Gastroesophageal sphincter (tissue), 4 donors: ENCODE measurements at regions not wholly inside any gene's neighbourhood (a gene's known extent, or its start where the extent isn't known, plus 50 kb on each side); places are given as distances from the start of the nearest gene placed in this dataset.

Experiments used
- ATAC-seq: fragments of 150-250 bp; one replicate; pipeline ENCODE4 v1.9.1; 2016; ENCODE audit warnings: mild to moderate bottlenecking, moderate library complexity
- H3K27ac ChIP-seq, 4 donors: fragments of 200-600 bp; sonication (generic) in 3 of 4; 1 replicate in 3 of 4; 2 replicates in 1 of 4; pipeline ENCODE4 v1.5.1; 2016 to 2019
- H3K27me3 ChIP-seq: fragments of 200-600 bp; sonication (generic); one replicate; pipeline ENCODE4 v1.5.1; 2019
- H3K36me3 ChIP-seq, 2 donors: fragments of 200-600 bp; sonication (generic); one replicate each; pipeline ENCODE4 v1.5.1; 2019; ENCODE audit warnings: control low read depth in 1 of 2
- H3K4me1 ChIP-seq, 3 donors: fragments of 200-600 bp; sonication (generic); 1 replicate in 2 of 3; 2 replicates in 1 of 3; pipeline ENCODE4 v1.5.1; 2016 to 2019; ENCODE audit warnings: control low read depth in 2 of 3
- H3K4me3 ChIP-seq, 2 donors: fragments of 200-600 bp; sonication (generic); one replicate each; pipeline ENCODE4 v1.5.1; 2019; ENCODE audit warnings: mild to moderate bottlenecking in 1 of 2, moderate library complexity in 1 of 2
- H3K9me3 ChIP-seq, 3 donors: fragments of 200-600 bp; sonication (generic); one replicate each; pipeline ENCODE4 v1.5.1; 2017 to 2019; ENCODE audit warnings: control low read depth in 2 of 3
- EP300 ChIP-seq: sonication (generic); formaldehyde crosslinking; IDR thresholded peaks from one replicate; pipeline ENCODE4 v1.6.1; 2017; ENCODE audit warnings: antibody characterized with exemption, mild to moderate bottlenecking
- POLR2A ChIP-seq, 2 donors: fragments of 450-650 bp; IDR thresholded peaks; one replicate each; pipeline ENCODE4 v1.6.1; 2017; ENCODE audit warnings: antibody characterized with exemption in 2 of 2, mild to moderate bottlenecking in 2 of 2, moderate library complexity in 1 of 2
- POLR2AphosphoS5 ChIP-seq: sonication (generic); formaldehyde crosslinking; IDR thresholded peaks from one replicate; pipeline ENCODE4 v1.6.1; 2017; ENCODE audit warnings: antibody characterized with exemption
- WGBS, 2 donors: methylation state at CpG; one replicate each; pipeline ENCODE4 v1.1.5; 2018; ENCODE audit warnings: low coverage in 1 of 2; 5-methylcytosine and 5-hydroxymethylcytosine counted together
- TF ChIP-seq, protein P1 (sequence below), 4 experiments: fragments of 200-600 bp in 2 of 4; fragments of 450-650 bp in 2 of 4; sonication (generic) in 1 of 4; IDR thresholded peaks; one replicate each; pipeline ENCODE4 v1.5.1; 2017 to 2019; ENCODE audit warnings: antibody characterized with exemption in 4 of 4, mild to moderate bottlenecking in 2 of 4, moderate library complexity in 2 of 4

GRCh38 chr2:220673151-220673874 lies 898.8 kb downstream of the EPHA4 start:
- ATAC-seq: no peak

GRCh38 chr2:220674033-220674432 lies 898.1 kb downstream of the EPHA4 start:
- TF ChIP-seq POLR2AphosphoS5 (no peak), EP300 (no peak), POLR2A (IDR thresholded peaks at IDR 0.05) (no peak)
- TF ChIP-seq, protein P1, sequence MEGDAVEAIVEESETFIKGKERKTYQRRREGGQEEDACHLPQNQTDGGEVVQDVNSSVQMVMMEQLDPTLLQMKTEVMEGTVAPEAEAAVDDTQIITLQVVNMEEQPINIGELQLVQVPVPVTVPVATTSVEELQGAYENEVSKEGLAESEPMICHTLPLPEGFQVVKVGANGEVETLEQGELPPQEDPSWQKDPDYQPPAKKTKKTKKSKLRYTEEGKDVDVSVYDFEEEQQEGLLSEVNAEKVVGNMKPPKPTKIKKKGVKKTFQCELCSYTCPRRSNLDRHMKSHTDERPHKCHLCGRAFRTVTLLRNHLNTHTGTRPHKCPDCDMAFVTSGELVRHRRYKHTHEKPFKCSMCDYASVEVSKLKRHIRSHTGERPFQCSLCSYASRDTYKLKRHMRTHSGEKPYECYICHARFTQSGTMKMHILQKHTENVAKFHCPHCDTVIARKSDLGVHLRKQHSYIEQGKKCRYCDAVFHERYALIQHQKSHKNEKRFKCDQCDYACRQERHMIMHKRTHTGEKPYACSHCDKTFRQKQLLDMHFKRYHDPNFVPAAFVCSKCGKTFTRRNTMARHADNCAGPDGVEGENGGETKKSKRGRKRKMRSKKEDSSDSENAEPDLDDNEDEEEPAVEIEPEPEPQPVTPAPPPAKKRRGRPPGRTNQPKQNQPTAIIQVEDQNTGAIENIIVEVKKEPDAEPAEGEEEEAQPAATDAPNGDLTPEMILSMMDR (IDR thresholded peaks at IDR 0.05): no peak

More at GRCh38 chr2:220673151-220673874, 898.8 kb downstream of the EPHA4 start:
- no peaks in the 10 kb centered on the region for H3K36me3 ChIP-seq
- no peak for TF ChIP-seq POLR2AphosphoS5
- no peak for TF ChIP-seq EP300
- TF ChIP-seq, protein P1 (IDR thresholded peaks at IDR 0.05): no peak
- TF ChIP-seq POLR2A (IDR thresholded peaks at IDR 0.05): no peak
- WGBS, 2 donors: 91 to 95% methylated on average over 7 of the region's 7 CpGs
- H3K27me3 ChIP-seq: no peaks in the 10 kb centered on the region
- H3K9me3 ChIP-seq: no peaks in the 10 kb centered on the region
- H3K4me1 ChIP-seq: peaks cover 0 to 9% (median 0%) of the 10 kb centered on the region in 3 donors
- no peak overlapping the region for H3K27ac ChIP-seq
- H3K4me3 ChIP-seq: no peak overlapping the region

DNA sequence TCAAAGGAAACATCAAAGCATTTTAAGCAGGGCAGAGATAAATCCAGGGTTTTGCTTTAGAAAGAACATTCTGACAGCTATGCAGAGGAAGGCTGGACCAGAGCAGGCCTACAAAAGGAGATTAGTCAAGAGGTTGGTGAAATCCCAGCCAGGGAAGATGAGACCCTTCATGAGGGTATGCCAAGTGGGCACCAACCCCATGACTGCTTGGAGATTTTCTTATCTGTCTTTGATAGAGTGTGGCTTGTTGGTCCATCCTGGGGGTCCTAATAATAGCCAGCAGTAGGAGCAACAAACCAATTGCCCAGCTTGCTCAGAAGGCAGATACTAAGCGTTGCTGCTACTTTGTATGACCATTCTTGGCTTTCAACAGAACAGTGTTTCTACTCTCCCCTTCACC lies 895.4 kb downstream of the EPHA4 start:
- 88% methylated on average over 1 of the region's 1 CpG; no CpG with 5 or more reads in 1 of the 2 donors for WGBS, 2 donors
- ATAC-seq: no peak
- Histone ChIP-seq H3K27me3 (no peaks in the 10 kb centered on the region), H3K4me1 (no peaks in the 10 kb centered on the region), H3K27ac (no peak overlapping the region), H3K9me3 (no peaks in the 10 kb centered on the region), H3K36me3 (no peaks in the 10 kb centered on the region), H3K4me3 (no peak overlapping the region)
- TF ChIP-seq POLR2A (IDR thresholded peaks at IDR 0.05): no peak
- no peak for TF ChIP-seq POLR2AphosphoS5
- TF ChIP-seq, protein P1 (IDR thresholded peaks at IDR 0.05): no peak
- no peak for TF ChIP-seq EP300

More at GRCh38 chr2:220674033-220674432, 898.1 kb downstream of the EPHA4 start:
- ATAC-seq: no peak
- Histone ChIP-seq H3K27ac (no peak overlapping the region), H3K9me3 (no peaks in the 10 kb centered on the region), H3K4me3 (no peak overlapping the region), H3K27me3 (no peaks in the 10 kb centered on the region), H3K36me3 (no peaks in the 10 kb centered on the region), H3K4me1 (peaks cover 0 to 9% (median 0%) of the 10 kb centered on the region in 3 donors)
- 88 to 92% methylated on average over 2 to 3 of the region's 3 CpGs for WGBS, 2 donors

DNA sequence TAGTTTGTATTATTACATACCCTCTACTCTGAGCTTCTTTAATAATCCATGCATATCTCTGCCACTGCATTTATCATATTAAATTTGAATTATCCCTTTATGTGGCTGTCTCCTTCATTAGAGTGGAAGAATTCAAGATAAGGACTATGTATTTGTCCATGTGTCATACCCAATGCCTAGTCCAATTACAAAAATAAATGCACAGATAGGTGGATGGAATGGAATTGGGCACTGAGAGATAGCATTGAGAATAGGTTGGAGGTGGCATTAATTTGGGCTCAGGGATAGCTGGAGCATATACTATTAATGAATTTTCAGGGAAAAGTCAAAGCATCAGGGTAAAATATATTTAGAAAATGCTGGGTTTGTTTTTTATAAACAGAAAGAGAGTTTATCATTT lies 893.2 kb downstream of the EPHA4 start:
- Histone ChIP-seq H3K4me1 (no peaks in the 10 kb centered on the region), H3K27ac (no peak overlapping the region), H3K36me3 (no peaks in the 10 kb centered on the region), H3K4me3 (no peak overlapping the region), H3K9me3 (no peaks in the 10 kb centered on the region), H3K27me3 (no peaks in the 10 kb centered on the region)
- TF ChIP-seq POLR2A (IDR thresholded peaks at IDR 0.05) (no peak), POLR2AphosphoS5 (no peak), EP300 (no peak)
- TF ChIP-seq, protein P1 (IDR thresholded peaks at IDR 0.05): no peak
- no peak for ATAC-seq

DNA sequence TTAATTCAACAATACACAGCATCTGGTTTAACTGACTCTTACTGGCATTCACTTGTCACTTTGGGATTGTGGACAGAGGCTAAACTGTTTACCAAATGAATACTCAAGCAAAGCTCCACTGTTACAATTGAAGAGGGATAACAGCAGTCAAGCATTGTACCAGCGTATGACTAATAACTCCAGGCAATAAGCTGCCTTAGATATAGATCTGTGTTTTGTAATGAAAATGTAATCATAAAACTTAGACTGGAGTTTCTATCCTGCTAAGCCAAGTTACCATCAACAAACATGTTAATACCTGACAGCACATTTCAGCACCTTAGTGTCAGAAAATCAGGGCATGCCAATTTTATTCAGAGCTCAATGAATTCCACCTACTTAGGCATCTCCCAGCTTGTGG lies 889.5 kb downstream of the EPHA4 start:
- TF ChIP-seq POLR2A (IDR thresholded peaks at IDR 0.05) (no peak), POLR2AphosphoS5 (no peak), EP300 (no peak)
- TF ChIP-seq, protein P1 (IDR thresholded peaks at IDR 0.05): no peak
- Histone ChIP-seq H3K27me3 (peaks cover 3% of the 10 kb centered on the region), H3K9me3 (no peaks in the 10 kb centered on the region), H3K4me3 (no peak overlapping the region), H3K36me3 (no peaks in the 10 kb centered on the region), H3K4me1 (peaks cover 0 to 5% (median 0%) of the 10 kb centered on the region in 3 donors), H3K27ac (no peak overlapping the region)
- no peak for ATAC-seq
- 57 to 60% methylated on average over 1 of the region's 1 CpG for WGBS, 2 donors
